ENCODE measurements at regions not wholly inside any gene's neighbourhood (a gene's known extent, or its start where the extent isn't known, plus 50 kb on each side); places are given as distances from the start of the nearest gene placed in this dataset.
A peak's percentile ranks its signal among the peaks of the same experiment; 100 is the strongest.

DNA sequence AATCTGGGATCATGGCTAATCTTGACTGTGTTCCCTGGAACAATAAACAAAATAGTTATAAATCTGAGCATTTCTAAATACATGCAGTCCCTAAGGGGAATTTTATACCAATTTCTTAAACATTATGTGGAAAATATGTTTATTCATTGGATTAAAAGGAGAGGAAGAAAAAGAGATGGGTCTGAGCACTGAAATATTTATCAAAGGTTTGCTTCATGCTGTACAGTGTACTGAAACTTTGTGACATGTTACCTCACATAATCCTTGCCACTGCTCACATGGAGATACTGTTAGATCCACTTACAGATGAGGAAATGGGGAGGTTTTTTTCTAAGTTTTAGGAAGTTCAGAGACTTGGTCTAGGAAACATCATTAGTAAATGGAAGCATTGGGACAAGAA is 443.6 kb downstream of the SPRY1 start:
- intact Hi-C loops (cut with DNase I) = no loop called here
- DNase-seq = no peak
- Histone ChIP-seq H3K9me3 (no peaks in the 10 kb centered on the region), H3K4me3 (no peak overlapping the region), H3K27ac (peak overlapping the region; percentile 64), H3K27me3 (ENCODE audit: insufficient read depth in 3 of 3, low read length in 2 of 3) (no peaks in the 10 kb centered on the region), H3K36me3 (ENCODE audit: insufficient read depth in 1 of 2, low read depth in 1 of 2) (no peaks in the 10 kb centered on the region), H3K4me1 (peaks cover 33% of the 10 kb centered on the region)
- ATAC-seq = peak in 1 of 4 donors; percentile 68
- TF ChIP-seq, protein P1, sequence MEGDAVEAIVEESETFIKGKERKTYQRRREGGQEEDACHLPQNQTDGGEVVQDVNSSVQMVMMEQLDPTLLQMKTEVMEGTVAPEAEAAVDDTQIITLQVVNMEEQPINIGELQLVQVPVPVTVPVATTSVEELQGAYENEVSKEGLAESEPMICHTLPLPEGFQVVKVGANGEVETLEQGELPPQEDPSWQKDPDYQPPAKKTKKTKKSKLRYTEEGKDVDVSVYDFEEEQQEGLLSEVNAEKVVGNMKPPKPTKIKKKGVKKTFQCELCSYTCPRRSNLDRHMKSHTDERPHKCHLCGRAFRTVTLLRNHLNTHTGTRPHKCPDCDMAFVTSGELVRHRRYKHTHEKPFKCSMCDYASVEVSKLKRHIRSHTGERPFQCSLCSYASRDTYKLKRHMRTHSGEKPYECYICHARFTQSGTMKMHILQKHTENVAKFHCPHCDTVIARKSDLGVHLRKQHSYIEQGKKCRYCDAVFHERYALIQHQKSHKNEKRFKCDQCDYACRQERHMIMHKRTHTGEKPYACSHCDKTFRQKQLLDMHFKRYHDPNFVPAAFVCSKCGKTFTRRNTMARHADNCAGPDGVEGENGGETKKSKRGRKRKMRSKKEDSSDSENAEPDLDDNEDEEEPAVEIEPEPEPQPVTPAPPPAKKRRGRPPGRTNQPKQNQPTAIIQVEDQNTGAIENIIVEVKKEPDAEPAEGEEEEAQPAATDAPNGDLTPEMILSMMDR (IDR thresholded peaks at IDR 0.05) = no peak

DNA sequence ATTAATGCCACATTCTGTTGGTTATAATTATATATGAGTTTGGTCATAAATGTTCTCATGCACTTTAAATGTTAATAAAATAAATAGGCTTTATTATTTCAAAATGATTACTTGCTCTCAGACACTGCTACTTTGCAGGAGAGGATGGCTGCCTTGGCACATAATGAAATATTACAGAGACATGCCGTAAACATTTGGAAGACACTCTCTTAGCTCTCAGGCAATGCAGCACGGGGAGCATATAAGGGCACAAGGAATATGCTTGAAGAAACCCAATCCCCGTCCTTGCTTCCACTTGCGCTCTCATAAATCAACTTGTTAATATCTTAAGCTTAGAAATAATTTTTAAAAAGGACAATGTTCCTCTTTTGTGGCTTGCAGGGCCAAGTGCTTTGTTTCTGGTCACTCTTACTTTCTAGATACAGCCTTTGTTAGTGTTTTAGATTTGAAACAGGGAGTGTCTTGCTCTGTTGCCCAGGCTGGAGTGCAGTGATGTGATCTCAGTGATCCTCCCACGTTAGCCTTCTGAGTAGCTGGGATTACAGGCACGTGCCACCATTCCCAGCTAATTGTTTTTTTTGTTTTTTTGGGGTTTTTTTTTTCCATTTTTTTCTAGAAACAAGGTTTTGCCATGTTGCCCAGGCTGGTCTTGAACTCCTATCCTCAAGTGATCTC is 445.0 kb downstream of the SPRY1 start:
- no peaks in the 10 kb centered on the region for H3K27me3 ChIP-seq (ENCODE audit: insufficient read depth in 3 of 3, low read length in 2 of 3)
- peak overlapping the region; percentile 64 for H3K27ac ChIP-seq
- H3K4me3 ChIP-seq = no peak overlapping the region
- no peaks in the 10 kb centered on the region for H3K36me3 ChIP-seq (ENCODE audit: insufficient read depth in 1 of 2, low read depth in 1 of 2)
- TF ChIP-seq, protein P1 (IDR thresholded peaks at IDR 0.05) = no peak
- intact Hi-C loops (cut with DNase I) = no loop called here
- DNase-seq = no peak
- no peaks in the 10 kb centered on the region for H3K9me3 ChIP-seq
- peak; percentile 63 to 87 (median 78) for ATAC-seq
- H3K4me1 ChIP-seq = peaks cover 33% of the 10 kb centered on the region
- WGBS, 3 donors = 24 to 31% (median 25%) methylated on average over 6 of the region's 6 CpGs

DNA sequence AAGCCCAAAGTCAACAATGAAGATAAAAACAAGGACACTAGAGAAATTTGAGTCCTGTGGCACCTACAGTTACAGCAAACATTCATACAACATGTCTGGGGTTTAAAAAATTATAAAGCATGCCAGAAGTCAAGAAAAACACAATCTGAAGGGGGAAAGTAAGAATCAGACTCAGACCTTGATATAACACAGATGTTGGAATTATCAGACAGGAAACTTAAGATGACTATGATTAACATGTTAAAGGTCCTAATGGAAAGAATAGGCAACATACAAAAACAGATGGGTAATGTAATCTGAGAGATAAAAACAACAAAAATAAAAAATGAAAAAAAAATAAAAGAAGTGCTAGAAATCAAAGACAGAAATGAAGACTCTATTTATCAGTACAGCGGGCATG is 446.5 kb downstream of the SPRY1 start:
- Histone ChIP-seq H3K36me3 (ENCODE audit: insufficient read depth in 1 of 2, low read depth in 1 of 2) (no peaks in the 10 kb centered on the region), H3K27ac (peak overlapping the region; percentile 40), H3K4me1 (peaks cover 33% of the 10 kb centered on the region), H3K27me3 (ENCODE audit: insufficient read depth in 3 of 3, low read length in 2 of 3) (no peaks in the 10 kb centered on the region), H3K4me3 (no peak overlapping the region), H3K9me3 (no peaks in the 10 kb centered on the region)
- intact Hi-C loops (cut with DNase I) = no loop called here
- TF ChIP-seq, protein P1 (IDR thresholded peaks at IDR 0.05) = no peak
- 90 to 96% (median 93%) methylated on average over 1 of the region's 1 CpG for WGBS, 3 donors
- DNase-seq = no peak
- ATAC-seq = no peak

DNA sequence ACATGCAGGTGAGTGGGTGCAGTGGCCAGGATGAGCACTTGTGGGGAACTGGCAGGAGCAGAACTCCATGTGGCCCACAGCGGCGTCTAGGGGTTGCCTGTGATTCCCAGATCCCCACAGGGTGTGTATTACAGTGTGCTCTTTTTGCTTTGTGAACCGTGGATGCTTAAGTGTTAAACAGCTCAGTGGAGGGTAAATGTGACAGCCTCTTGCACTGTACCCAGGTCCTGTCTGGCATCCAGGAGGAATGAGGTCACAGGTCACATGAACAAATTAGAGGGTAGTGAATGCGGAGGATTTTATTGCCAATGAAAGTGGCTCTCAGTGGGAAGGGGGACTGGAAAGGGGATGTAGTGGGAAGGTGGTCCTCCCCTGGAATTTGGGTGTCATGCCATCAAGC is 447.8 kb downstream of the SPRY1 start:
- intact Hi-C loops (cut with DNase I) = no loop called here
- ATAC-seq = peak in 2 of 4 donors; percentile 56 to 80
- TF ChIP-seq, protein P1 (IDR thresholded peaks at IDR 0.05) = no peak

DNA sequence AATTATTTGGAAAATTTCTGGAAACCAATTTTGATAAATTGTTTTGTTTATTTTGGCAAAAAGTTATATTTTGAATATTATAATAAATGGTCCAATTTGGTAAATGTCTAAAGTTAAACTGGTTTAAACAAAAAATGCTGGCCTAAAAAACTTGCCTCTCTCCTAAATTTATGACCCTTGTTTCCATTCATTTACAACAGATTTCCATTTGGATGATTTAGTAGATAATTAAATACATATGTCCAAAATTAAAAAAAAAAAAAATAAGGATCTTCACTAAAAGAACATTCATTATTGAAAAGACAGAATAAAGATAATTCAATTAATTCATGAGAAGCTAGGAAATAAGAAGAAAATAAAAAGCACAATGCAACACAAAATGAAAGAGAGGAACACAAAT is 449.5 kb downstream of the SPRY1 start:
- DNase-seq = no peak
- Histone ChIP-seq H3K4me1 (peaks cover 8% of the 10 kb centered on the region), H3K36me3 (ENCODE audit: insufficient read depth in 1 of 2, low read depth in 1 of 2) (no peaks in the 10 kb centered on the region), H3K27ac (no peak overlapping the region), H3K27me3 (ENCODE audit: insufficient read depth in 3 of 3, low read length in 2 of 3) (no peaks in the 10 kb centered on the region), H3K4me3 (no peak overlapping the region), H3K9me3 (no peaks in the 10 kb centered on the region)
- intact Hi-C loops (cut with DNase I) = no loop called here
- no peak for ATAC-seq
- TF ChIP-seq, protein P1 (IDR thresholded peaks at IDR 0.05) = no peak

More for the DNA sequence above, 447.8 kb downstream of the SPRY1 start:
- peaks cover 23% of the 10 kb centered on the region for H3K4me1 ChIP-seq
- DNase-seq = no peak
- no peak overlapping the region for H3K27ac ChIP-seq
- 94 to 99% (median 98%) methylated on average over 4 of the region's 4 CpGs for WGBS, 3 donors
- H3K9me3 ChIP-seq = no peaks in the 10 kb centered on the region
- no peaks in the 10 kb centered on the region for H3K36me3 ChIP-seq (ENCODE audit: insufficient read depth in 1 of 2, low read depth in 1 of 2)
- no peaks in the 10 kb centered on the region for H3K27me3 ChIP-seq (ENCODE audit: insufficient read depth in 3 of 3, low read length in 2 of 3)
- no peak overlapping the region for H3K4me3 ChIP-seq

Measured in psoas muscle (tissue), 7 donors.